ENCODE measurements at regions not wholly inside any gene's neighbourhood (a gene's known extent, or its start where the extent isn't known, plus 50 kb on each side); places are given as distances from the start of the nearest gene placed in this dataset.

DNA sequence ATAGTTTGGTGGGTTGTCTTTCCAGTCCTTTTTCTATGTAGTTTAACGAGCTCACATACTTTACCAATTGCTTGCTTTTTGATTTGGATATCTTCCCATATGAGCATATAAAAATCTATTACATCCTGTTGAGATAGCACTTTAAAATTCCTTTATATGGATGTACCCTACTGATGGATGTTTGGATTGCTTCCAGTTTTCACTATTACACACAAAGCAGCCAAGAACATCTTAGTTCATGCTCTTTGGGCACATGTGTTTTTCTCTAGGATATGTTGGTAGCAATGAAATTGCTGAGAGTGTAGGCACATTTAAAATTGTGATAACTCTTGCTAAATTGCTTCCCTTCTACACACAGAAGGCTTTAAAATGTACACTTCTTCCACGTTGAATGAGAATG, 56.1 kb upstream of the NTRK2 start:
- no peak for DNase-seq (ENCODE audit: low read depth)
- TF ChIP-seq, protein P1, sequence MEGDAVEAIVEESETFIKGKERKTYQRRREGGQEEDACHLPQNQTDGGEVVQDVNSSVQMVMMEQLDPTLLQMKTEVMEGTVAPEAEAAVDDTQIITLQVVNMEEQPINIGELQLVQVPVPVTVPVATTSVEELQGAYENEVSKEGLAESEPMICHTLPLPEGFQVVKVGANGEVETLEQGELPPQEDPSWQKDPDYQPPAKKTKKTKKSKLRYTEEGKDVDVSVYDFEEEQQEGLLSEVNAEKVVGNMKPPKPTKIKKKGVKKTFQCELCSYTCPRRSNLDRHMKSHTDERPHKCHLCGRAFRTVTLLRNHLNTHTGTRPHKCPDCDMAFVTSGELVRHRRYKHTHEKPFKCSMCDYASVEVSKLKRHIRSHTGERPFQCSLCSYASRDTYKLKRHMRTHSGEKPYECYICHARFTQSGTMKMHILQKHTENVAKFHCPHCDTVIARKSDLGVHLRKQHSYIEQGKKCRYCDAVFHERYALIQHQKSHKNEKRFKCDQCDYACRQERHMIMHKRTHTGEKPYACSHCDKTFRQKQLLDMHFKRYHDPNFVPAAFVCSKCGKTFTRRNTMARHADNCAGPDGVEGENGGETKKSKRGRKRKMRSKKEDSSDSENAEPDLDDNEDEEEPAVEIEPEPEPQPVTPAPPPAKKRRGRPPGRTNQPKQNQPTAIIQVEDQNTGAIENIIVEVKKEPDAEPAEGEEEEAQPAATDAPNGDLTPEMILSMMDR (IDR thresholded peaks at IDR 0.05; ENCODE audit: insufficient read depth, low read length), result no peak

DNA sequence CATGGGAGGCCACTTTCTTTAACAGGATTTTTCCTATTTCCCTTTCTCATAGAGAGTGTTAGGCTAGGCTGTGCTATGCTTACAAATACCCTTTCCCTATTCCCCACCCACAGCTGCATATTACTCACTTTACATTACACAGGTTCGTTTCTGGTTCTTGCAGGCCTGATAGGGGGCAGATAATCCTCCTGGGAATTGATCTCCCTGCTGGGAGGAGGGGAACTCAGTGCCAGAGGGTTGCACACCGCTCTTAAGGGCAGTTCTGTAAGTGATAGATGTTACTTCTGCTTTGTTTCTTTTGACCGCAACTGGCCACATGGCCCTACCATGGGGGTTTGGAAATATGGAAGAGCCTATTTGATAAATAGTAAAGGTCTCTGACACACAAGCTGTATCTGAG, 54.0 kb upstream of the NTRK2 start:
- H3K4me3 ChIP-seq (ENCODE audit: low read depth, low read length), result no peak overlapping the region
- no peak for DNase-seq (ENCODE audit: low read depth)
- TF ChIP-seq, protein P1 (IDR thresholded peaks at IDR 0.05; ENCODE audit: insufficient read depth, low read length), result no peak

More for the DNA sequence above, 56.1 kb upstream of the NTRK2 start:
- H3K4me3 ChIP-seq (ENCODE audit: low read depth, low read length), result no peak overlapping the region

DNA sequence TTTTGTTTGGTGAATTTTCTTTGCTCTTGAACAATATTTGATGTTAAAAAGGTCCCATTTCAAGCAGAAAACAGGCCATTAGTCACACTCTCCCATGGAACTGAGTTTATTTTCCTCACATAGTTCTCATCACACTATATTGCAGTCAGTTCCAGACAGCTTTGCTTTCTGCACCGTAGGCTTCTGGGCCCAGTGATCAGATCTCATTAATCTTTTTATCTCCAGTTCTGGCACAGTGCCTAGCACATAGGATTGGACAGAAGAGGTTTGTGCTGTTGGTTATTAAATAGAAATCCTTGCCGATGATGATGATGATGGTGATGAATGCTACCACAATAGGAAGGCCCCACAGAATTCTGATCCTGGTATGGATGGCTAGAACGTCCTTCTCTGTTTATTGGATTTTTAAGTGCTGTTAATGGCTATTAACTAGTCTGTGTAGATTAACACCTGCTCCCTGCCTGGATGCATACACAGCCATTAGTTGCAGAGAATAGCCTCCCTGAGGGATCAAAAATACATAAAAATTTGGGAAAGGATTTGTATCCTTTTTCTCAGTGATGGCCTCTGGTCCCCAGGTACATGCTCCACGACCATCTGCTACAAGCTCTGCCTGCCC, 52.0 kb upstream of the NTRK2 start:
- TF ChIP-seq, protein P1 (IDR thresholded peaks at IDR 0.05; ENCODE audit: insufficient read depth, low read length), result no peak
- DNase-seq (ENCODE audit: low read depth), result no peak
- no peak overlapping the region for H3K4me3 ChIP-seq (ENCODE audit: low read depth, low read length)
